ENCODE measurements at regions not wholly inside any gene's neighbourhood (a gene's known extent, or its start where the extent isn't known, plus 50 kb on each side); places are given as distances from the start of the nearest gene placed in this dataset.
"Not testable (repeated sequence)": the region's sequence is repeated elsewhere in the genome, so short reads cannot be mapped to it uniquely, and the experiment has no call there.

- H3K4me3 Mint-ChIP-seq = no peak overlapping the region
- H3K27ac Mint-ChIP-seq = no peak overlapping the region
- no peaks in the 10 kb centered on the region for H3K36me3 Mint-ChIP-seq
Measured at GRCh38 chr4:169852481-169852880, 94.7 kb upstream of the HPF1 start.

GRCh38 chr4:169851750-169852149 is 94.0 kb upstream of the HPF1 start:
- H3K9me3 Mint-ChIP-seq = no peaks in the 10 kb centered on the region
- H3K4me1 Mint-ChIP-seq = no peaks in the 10 kb centered on the region
- no peaks in the 10 kb centered on the region for H3K36me3 Mint-ChIP-seq
- H3K27me3 Mint-ChIP-seq = peaks cover 13% of the 10 kb centered on the region
- no peak overlapping the region for H3K4me3 Mint-ChIP-seq
- no peak overlapping the region for H3K27ac Mint-ChIP-seq

More at GRCh38 chr4:169852481-169852880, 94.7 kb upstream of the HPF1 start:
- H3K27me3 Mint-ChIP-seq = peaks cover 13% of the 10 kb centered on the region
- no peaks in the 10 kb centered on the region for H3K9me3 Mint-ChIP-seq
- H3K4me1 Mint-ChIP-seq = no peaks in the 10 kb centered on the region

- no peaks in the 10 kb centered on the region for H3K9me3 Mint-ChIP-seq
- peaks cover 17% of the 10 kb centered on the region for H3K27me3 Mint-ChIP-seq
- no peaks in the 10 kb centered on the region for H3K36me3 Mint-ChIP-seq
- no peak overlapping the region for H3K27ac Mint-ChIP-seq
- H3K4me1 Mint-ChIP-seq = no peaks in the 10 kb centered on the region
- H3K4me3 Mint-ChIP-seq = no peak overlapping the region
Measured at GRCh38 chr4:169849456-169849855, 91.7 kb upstream of the HPF1 start.

- no peaks in the 10 kb centered on the region for H3K4me1 Mint-ChIP-seq
- no peaks in the 10 kb centered on the region for H3K36me3 Mint-ChIP-seq
- no peak overlapping the region for H3K4me3 Mint-ChIP-seq
- no peak overlapping the region for H3K27ac Mint-ChIP-seq
- peaks cover 0 to 3% (median 0%) of the 10 kb centered on the region in 3 donors for H3K9me3 Mint-ChIP-seq
- H3K27me3 Mint-ChIP-seq = peaks cover 18% of the 10 kb centered on the region
Measured at GRCh38 chr4:169848018-169848417, 90.3 kb upstream of the HPF1 start.

- Mint-ChIP-seq H3K4me3 (no peak overlapping the region), H3K4me1 (no peaks in the 10 kb centered on the region), H3K27me3 (peaks cover 18% of the 10 kb centered on the region), H3K27ac (no peak overlapping the region), H3K9me3 (peaks cover 0 to 3% (median 0%) of the 10 kb centered on the region in 3 donors), H3K36me3 (no peaks in the 10 kb centered on the region)
Measured at GRCh38 chr4:169847171-169847570, 89.4 kb upstream of the HPF1 start.

GRCh38 chr4:169846396-169846795 is 88.7 kb upstream of the HPF1 start:
- no peaks in the 10 kb centered on the region for H3K36me3 Mint-ChIP-seq
- H3K27me3 Mint-ChIP-seq = peaks cover 18% of the 10 kb centered on the region
- no peak overlapping the region for H3K4me3 Mint-ChIP-seq
- H3K4me1 Mint-ChIP-seq = no peaks in the 10 kb centered on the region
- no peak overlapping the region for H3K27ac Mint-ChIP-seq
- H3K9me3 Mint-ChIP-seq = peaks cover 0 to 3% (median 0%) of the 10 kb centered on the region in 3 donors

GRCh38 chr4:169841776-169842175 is 84.0 kb upstream of the HPF1 start:
- Mint-ChIP-seq H3K4me1 (no peaks in the 10 kb centered on the region), H3K9me3 (peaks cover 0 to 5% (median 0%) of the 10 kb centered on the region in 3 donors), H3K27me3 (peaks cover 6% of the 10 kb centered on the region), H3K36me3 (peaks cover 2% of the 10 kb centered on the region), H3K27ac (no peak overlapping the region), H3K4me3 (no peak overlapping the region)

GRCh38 chr4:169840554-169840953 is 82.8 kb upstream of the HPF1 start:
- H3K27me3 Mint-ChIP-seq = peaks cover 2% of the 10 kb centered on the region
- no peak overlapping the region for H3K27ac Mint-ChIP-seq
- H3K4me1 Mint-ChIP-seq = no peaks in the 10 kb centered on the region
- H3K9me3 Mint-ChIP-seq = peaks cover 0 to 7% (median 0%) of the 10 kb centered on the region in 3 donors
- H3K4me3 Mint-ChIP-seq = no peak overlapping the region
- peaks cover 2% of the 10 kb centered on the region for H3K36me3 Mint-ChIP-seq

GRCh38 chr4:169828329-169828728 is 70.6 kb upstream of the HPF1 start:
- H3K36me3 Mint-ChIP-seq, H3K27ac Mint-ChIP-seq, H3K4me1 Mint-ChIP-seq, H3K9me3 Mint-ChIP-seq, H3K27me3 Mint-ChIP-seq, H3K4me3 Mint-ChIP-seq: not testable (repeated sequence)

GRCh38 chr4:169826634-169827187 is 69.0 kb upstream of the HPF1 start:
- peaks cover 3% of the 10 kb centered on the region for H3K27me3 Mint-ChIP-seq
- H3K4me1 Mint-ChIP-seq = no peaks in the 10 kb centered on the region
- peaks cover 0 to 4% (median 0%) of the 10 kb centered on the region in 3 donors for H3K9me3 Mint-ChIP-seq
- no peak overlapping the region for H3K4me3 Mint-ChIP-seq
- no peak overlapping the region for H3K27ac Mint-ChIP-seq
- no peaks in the 10 kb centered on the region for H3K36me3 Mint-ChIP-seq

- H3K36me3 Mint-ChIP-seq = no peaks in the 10 kb centered on the region
Measured at GRCh38 chr4:169823685-169824084, 65.9 kb upstream of the HPF1 start.

GRCh38 chr4:169821402-169821801 is 63.7 kb upstream of the HPF1 start:
- Mint-ChIP-seq H3K9me3 (no peaks in the 10 kb centered on the region), H3K27ac (no peak overlapping the region), H3K4me1 (peaks cover 0 to 8% (median 7%) of the 10 kb centered on the region in 3 donors)

More at GRCh38 chr4:169823685-169824084, 65.9 kb upstream of the HPF1 start:
- Mint-ChIP-seq H3K4me3 (no peak overlapping the region), H3K9me3 (peaks cover 0 to 4% (median 0%) of the 10 kb centered on the region in 3 donors), H3K4me1 (peaks cover 0 to 1% (median 0%) of the 10 kb centered on the region in 3 donors), H3K27me3 (peaks cover 2% of the 10 kb centered on the region), H3K27ac (peak overlapping the region in 1 of 3 donors; percentile 13)

GRCh38 chr4:169818063-169818679 is 60.4 kb upstream of the HPF1 start:
- H3K4me3 Mint-ChIP-seq = no peak overlapping the region
- H3K27me3 Mint-ChIP-seq = peaks cover 1% of the 10 kb centered on the region
- no peaks in the 10 kb centered on the region for H3K9me3 Mint-ChIP-seq
- H3K27ac Mint-ChIP-seq = no peak overlapping the region
- H3K36me3 Mint-ChIP-seq = no peaks in the 10 kb centered on the region
- peaks cover 0 to 8% (median 7%) of the 10 kb centered on the region in 3 donors for H3K4me1 Mint-ChIP-seq

More at GRCh38 chr4:169821402-169821801, 63.7 kb upstream of the HPF1 start:
- Mint-ChIP-seq H3K4me3 (no peak overlapping the region), H3K36me3 (no peaks in the 10 kb centered on the region), H3K27me3 (peaks cover 3% of the 10 kb centered on the region)

GRCh38 chr4:169815606-169816005 is 57.9 kb upstream of the HPF1 start:
- Mint-ChIP-seq H3K36me3 (no peaks in the 10 kb centered on the region), H3K27me3 (peaks cover 1% of the 10 kb centered on the region), H3K9me3 (no peaks in the 10 kb centered on the region), H3K4me3 (no peak overlapping the region), H3K4me1 (peaks cover 0 to 8% (median 7%) of the 10 kb centered on the region in 3 donors), H3K27ac (no peak overlapping the region)

- Mint-ChIP-seq H3K36me3 (no peaks in the 10 kb centered on the region), H3K9me3 (no peaks in the 10 kb centered on the region), H3K4me3 (no peak overlapping the region), H3K4me1 (peaks cover 0 to 2% (median 0%) of the 10 kb centered on the region in 3 donors), H3K27ac (no peak overlapping the region), H3K27me3 (peaks cover 3% of the 10 kb centered on the region)
Measured at GRCh38 chr4:169811476-169811875, 53.7 kb upstream of the HPF1 start.
